ENCODE measurements at regions not wholly inside any gene's neighbourhood (a gene's known extent, or its start where the extent isn't known, plus 50 kb on each side); places are given as distances from the start of the nearest gene placed in this dataset.

DNA sequence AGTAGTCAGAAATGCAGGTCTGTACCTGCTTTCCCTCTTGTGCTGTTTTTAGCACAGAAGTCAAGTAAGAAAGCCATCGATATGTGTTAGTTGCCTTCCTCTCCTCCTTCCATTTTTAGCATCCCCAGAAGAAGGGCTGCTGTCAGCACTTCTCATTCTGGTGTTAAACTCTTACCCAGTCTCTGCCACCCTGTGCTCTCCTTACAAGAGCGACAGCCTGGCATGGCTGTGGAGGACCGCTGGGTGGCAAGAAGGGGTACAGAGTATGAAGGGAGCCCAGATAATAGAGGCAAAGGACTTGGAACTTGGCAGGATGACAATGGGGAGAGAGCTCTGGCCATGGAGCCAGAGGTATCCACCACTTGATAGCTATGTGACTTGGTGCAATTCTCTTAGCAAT, 103.5 kb downstream of the RPS24 start:
- TF ChIP-seq, protein P1, sequence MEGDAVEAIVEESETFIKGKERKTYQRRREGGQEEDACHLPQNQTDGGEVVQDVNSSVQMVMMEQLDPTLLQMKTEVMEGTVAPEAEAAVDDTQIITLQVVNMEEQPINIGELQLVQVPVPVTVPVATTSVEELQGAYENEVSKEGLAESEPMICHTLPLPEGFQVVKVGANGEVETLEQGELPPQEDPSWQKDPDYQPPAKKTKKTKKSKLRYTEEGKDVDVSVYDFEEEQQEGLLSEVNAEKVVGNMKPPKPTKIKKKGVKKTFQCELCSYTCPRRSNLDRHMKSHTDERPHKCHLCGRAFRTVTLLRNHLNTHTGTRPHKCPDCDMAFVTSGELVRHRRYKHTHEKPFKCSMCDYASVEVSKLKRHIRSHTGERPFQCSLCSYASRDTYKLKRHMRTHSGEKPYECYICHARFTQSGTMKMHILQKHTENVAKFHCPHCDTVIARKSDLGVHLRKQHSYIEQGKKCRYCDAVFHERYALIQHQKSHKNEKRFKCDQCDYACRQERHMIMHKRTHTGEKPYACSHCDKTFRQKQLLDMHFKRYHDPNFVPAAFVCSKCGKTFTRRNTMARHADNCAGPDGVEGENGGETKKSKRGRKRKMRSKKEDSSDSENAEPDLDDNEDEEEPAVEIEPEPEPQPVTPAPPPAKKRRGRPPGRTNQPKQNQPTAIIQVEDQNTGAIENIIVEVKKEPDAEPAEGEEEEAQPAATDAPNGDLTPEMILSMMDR (IDR thresholded peaks at IDR 0.05): no peak
- TF ChIP-seq POLR2AphosphoS5 (IDR thresholded peaks at IDR 0.05) (no peak), POLR2A (IDR thresholded peaks at IDR 0.05) (no peak)
